H1 (cell line): ENCODE measurements at regions not wholly inside any gene's neighbourhood (a gene's known extent, or its start where the extent isn't known, plus 50 kb on each side); places are given as distances from the start of the nearest gene placed in this dataset.

Experiments used
- CTCF ChIA-PET: fragments of 300-600 bp; sonication (Branson Sonifier 250); formaldehyde crosslinking; loops from one replicate; lab custom pipeline; 2021; ENCODE audit not compliant: partially characterized antibody; lab: Charles Lee
- POLR2A ChIA-PET: fragments of 300-600 bp; sonication (Branson Sonifier 250); formaldehyde crosslinking; loops from one replicate; lab custom pipeline; 2021; ENCODE audit warnings: inconsistent platforms; ENCODE audit not compliant: partially characterized antibody; lab: Charles Lee
- DNase-seq, 2 experiments: peaks; one replicate each; pipeline versions ENCODE4 v3.0.0 to v3.0.0-alpha.2; 2010 to 2022; ENCODE audit warnings: low spot score in 2 of 2, low read depth in 1 of 2, mixed read lengths in 1 of 2
- FAIRE-seq: peaks from 2 replicates; lab custom pipeline; 2011; peaks lifted over from hg19 to GRCh38; lab: Jason Lieb, UNC
- H2AFZ ChIP-seq: 2 replicates; pipeline ENCODE4 v1.8.1; 2012; ENCODE audit warnings: low read length, inconsistent platforms
- H2AK5ac ChIP-seq: 2 replicates; pipeline ENCODE4 v1.6.1; 2013; ENCODE audit warnings: low read depth, low read length
- H2BK120ac ChIP-seq: replicated peaks from 2 replicates; pipeline ENCODE3; 2013; ENCODE audit warnings: low read depth, low read length, inconsistent platforms
- H2BK12ac ChIP-seq: 2 replicates; pipeline ENCODE4 v1.6.1; 2013; ENCODE audit warnings: low read depth, low read length
- H2BK15ac ChIP-seq: 2 replicates; pipeline ENCODE4 v1.6.1; 2013; ENCODE audit warnings: low read length
- H2BK20ac ChIP-seq: 2 replicates; pipeline ENCODE4 v1.6.1; 2013; ENCODE audit warnings: low read length
- H2BK5ac ChIP-seq: 2 replicates; pipeline ENCODE4 v1.6.1; 2013; ENCODE audit warnings: low read depth, low read length
- H3K14ac ChIP-seq: 2 replicates; pipeline ENCODE4 v1.6.1; 2013; ENCODE audit warnings: inconsistent platforms; ENCODE audit not compliant: insufficient read length
- H3K18ac ChIP-seq: 2 replicates; pipeline ENCODE4 v1.6.1; 2013; ENCODE audit warnings: low read length; ENCODE audit errors: extremely low read depth
- H3K23ac ChIP-seq: 2 replicates; pipeline ENCODE4 v1.6.1; 2013; ENCODE audit warnings: inconsistent platforms; ENCODE audit not compliant: insufficient read length
- H3K23me2 ChIP-seq: 2 replicates; pipeline ENCODE4 v1.6.1; 2013; ENCODE audit warnings: low read depth, low read length
- H3K27ac ChIP-seq: 2 replicates; pipeline ENCODE4 v1.6.1; 2011; ENCODE audit warnings: low read depth, low read length, inconsistent platforms
- H3K27me3 ChIP-seq, 4 experiments: replicated peaks in 1 of 4; 1 replicate in 1 of 4; 2 replicates in 3 of 4; pipeline versions ENCODE4 v1.6.1 to v1.8.1; 2011 to 2013; ENCODE audit warnings: low read length in 3 of 4, mild to moderate bottlenecking in 3 of 4, inconsistent platforms in 2 of 4, mixed read lengths in 2 of 4, moderate library complexity in 1 of 4; ENCODE audit not compliant: control insufficient read depth in 3 of 4, insufficient read depth in 3 of 4; ENCODE audit errors: extremely low read depth in 1 of 4
- H3K36me3 ChIP-seq, 4 experiments: 2 replicates each; pipeline versions ENCODE4 v1.6.1 to v1.8.1; 2011 to 2013; ENCODE audit warnings: mild to moderate bottlenecking in 4 of 4, low read length in 3 of 4, moderate library complexity in 2 of 4, control low read depth in 1 of 4, inconsistent platforms in 1 of 4; ENCODE audit not compliant: insufficient read depth in 4 of 4, control insufficient read depth in 2 of 4
- H3K4ac ChIP-seq: replicated peaks from 2 replicates; pipeline ENCODE3; 2013; ENCODE audit warnings: low read length, low read depth, mixed read lengths, inconsistent platforms; ENCODE audit not compliant: insufficient read length
- H3K4me1 ChIP-seq, 4 experiments: replicated peaks in 1 of 4; 1 replicate in 1 of 4; 2 replicates in 3 of 4; pipeline versions ENCODE4 v1.6.1 to v1.8.1; 2011 to 2013; ENCODE audit warnings: low read length in 3 of 4, inconsistent platforms in 2 of 4, mixed read lengths in 1 of 4; ENCODE audit not compliant: insufficient read depth in 4 of 4, control insufficient read depth in 3 of 4
- H3K4me2 ChIP-seq, 2 experiments: 2 replicates each; pipeline versions ENCODE4 v1.6.1 to v1.8.1; 2011 to 2013; ENCODE audit warnings: low read depth in 2 of 2, low read length in 2 of 2, control low read depth in 1 of 2, inconsistent platforms in 1 of 2, mild to moderate bottlenecking in 1 of 2; ENCODE audit not compliant: insufficient read depth in 1 of 2
- H3K4me3 ChIP-seq, 4 experiments: fragments of 200-600, 300-600 bp in 1 of 4; sonication (generic), shearing (Covaris generic), sonication (Bioruptor Twin) in 1 of 4; 2 replicates each; pipeline versions ENCODE4 v1.5.1 to v1.8.1; 2011 to 2016; ENCODE audit warnings: low read length in 4 of 4, low read depth in 3 of 4, control low read depth in 2 of 4, inconsistent platforms in 2 of 4, mild to moderate bottlenecking in 2 of 4, mixed read lengths in 1 of 4, moderate library complexity in 1 of 4; ENCODE audit not compliant: insufficient read depth in 2 of 4; ENCODE audit errors: extremely low read depth in 1 of 4
- H3K56ac ChIP-seq: replicated peaks from 2 replicates; pipeline ENCODE3; 2013; ENCODE audit warnings: low read depth, mild to moderate bottlenecking, mixed read lengths, low read length, inconsistent platforms; ENCODE audit not compliant: insufficient read length
- H3K79me1 ChIP-seq: 2 replicates; pipeline ENCODE4 v1.6.1; 2013; ENCODE audit warnings: low read depth, low read length, control low read depth
- H3K79me2 ChIP-seq, 2 experiments: 2 replicates each; pipeline versions ENCODE4 v1.6.1 to v1.8.1; 2012 to 2013; ENCODE audit warnings: low read length in 2 of 2, mild to moderate bottlenecking in 2 of 2, inconsistent platforms in 1 of 2; ENCODE audit not compliant: insufficient read depth in 2 of 2, control insufficient read depth in 1 of 2
- H3K9ac ChIP-seq, 4 experiments: replicated peaks in 1 of 4; 1 replicate in 1 of 4; 2 replicates in 3 of 4; pipeline versions ENCODE4 v1.6.1 to v1.8.1; 2011 to 2013; ENCODE audit warnings: low read depth in 3 of 4, low read length in 3 of 4, control low read depth in 2 of 4, mild to moderate bottlenecking in 2 of 4, moderate library complexity in 2 of 4, inconsistent platforms in 1 of 4; ENCODE audit errors: extremely low read depth in 1 of 4
- H3K9me3 ChIP-seq, 2 experiments: 2 replicates each; pipeline versions ENCODE4 v1.6.1 to v1.8.1; 2012 to 2013; ENCODE audit warnings: mild to moderate bottlenecking in 2 of 2, moderate library complexity in 2 of 2, control low read depth in 1 of 2, inconsistent platforms in 1 of 2, low read depth in 1 of 2, low read length in 1 of 2, mixed read lengths in 1 of 2; ENCODE audit not compliant: insufficient read depth in 2 of 2
- H4K20me1 ChIP-seq, 2 experiments: replicated peaks in 1 of 2; 2 replicates each; pipeline versions ENCODE3 to v1.8.1; 2011 to 2013; ENCODE audit warnings: inconsistent platforms in 2 of 2, low read length in 2 of 2, mild to moderate bottlenecking in 1 of 2; ENCODE audit not compliant: insufficient read depth in 2 of 2, control insufficient read depth in 1 of 2
- H4K5ac ChIP-seq: 2 replicates; pipeline ENCODE4 v1.6.1; 2013; ENCODE audit warnings: low read length, low read depth, mixed read lengths, inconsistent platforms; ENCODE audit not compliant: insufficient read length
- H4K8ac ChIP-seq: 2 replicates; pipeline ENCODE4 v1.8.0; 2013; ENCODE audit warnings: mild to moderate bottlenecking, moderate library complexity, low read length, inconsistent platforms; ENCODE audit not compliant: insufficient read depth; ENCODE audit errors: extremely low read depth
- H4K91ac ChIP-seq: replicated peaks from 2 replicates; pipeline ENCODE3; 2013; ENCODE audit warnings: low read length, mixed read lengths, inconsistent platforms; ENCODE audit not compliant: insufficient read length
- CEBPB ChIP-seq: IDR thresholded peaks from 2 replicates; pipeline ENCODE4 v1.6.1; 2012; ENCODE audit warnings: low read depth, low read length
- EP300 ChIP-seq, 2 experiments: IDR thresholded peaks; 1 replicate in 1 of 2; 2 replicates in 1 of 2; pipeline ENCODE4 v1.6.1; 2011 to 2012; ENCODE audit warnings: low read depth in 2 of 2, low read length in 2 of 2, mild to moderate bottlenecking in 2 of 2, borderline replicate concordance in 1 of 2, inconsistent platforms in 1 of 2, moderate library complexity in 1 of 2
- WGBS, 2 experiments: shearing (Covaris generic) in 1 of 2; methylation state at CpG; one replicate each; pipeline versions ENCODE4 v1.1.6 to v1.1.7; 2013 to 2015; ENCODE audit warnings: low lambda C conversion rate in 2 of 2, mixed read lengths in 2 of 2, inconsistent platforms in 1 of 2, low coverage in 1 of 2, missing lambda C conversion rate in 1 of 2; ENCODE audit not compliant: insufficient replicate concordance in 2 of 2, insufficient coverage in 1 of 2, insufficient read length in 1 of 2; ENCODE audit errors: extremely low coverage in 1 of 2, missing lambda C conversion rate in 1 of 2; 5-methylcytosine and 5-hydroxymethylcytosine counted together

DNA sequence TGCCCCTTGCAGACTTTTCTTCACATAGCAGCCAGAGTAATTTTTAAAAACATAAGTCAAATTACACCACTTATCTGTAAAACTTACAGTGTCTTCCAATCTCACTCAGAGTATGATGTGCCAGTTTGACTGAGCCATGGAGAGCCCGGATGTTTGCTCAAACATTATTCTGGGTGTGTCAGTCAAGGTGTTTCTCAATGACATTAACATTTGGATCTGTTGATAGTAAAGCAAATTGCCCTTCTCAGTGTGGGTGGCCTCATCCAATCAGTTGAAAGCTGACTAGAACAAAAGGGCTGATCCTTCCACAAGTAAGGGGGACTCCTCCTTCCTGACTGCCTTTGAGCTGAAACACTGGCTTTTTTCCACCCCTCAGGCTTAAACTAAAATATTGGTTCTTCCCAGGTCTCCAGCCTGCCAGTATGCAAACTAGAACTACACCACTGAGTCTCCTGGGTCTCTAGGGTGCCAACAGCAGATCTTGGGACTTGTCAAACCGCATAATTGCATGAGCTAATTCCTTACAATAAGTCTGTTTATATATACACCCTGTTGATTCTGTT lies 157.9 kb upstream of the CTTNBP2NL start:
- H3K56ac ChIP-seq = no peak overlapping the region
- H3K9me3 ChIP-seq = no peaks in the 10 kb centered on the region
- peaks cover 2 to 13% (median 9%) of the 10 kb centered on the region in 4 experiments; a peak in 6 of 7 replicates for H3K4me1 ChIP-seq
- no peak overlapping the region for H2AFZ ChIP-seq
- no peak overlapping the region for H2BK5ac ChIP-seq
- peak; percentile 89 for FAIRE-seq
- H3K36me3 ChIP-seq = no peaks in the 10 kb centered on the region
- H3K79me2 ChIP-seq = no peaks in the 10 kb centered on the region
- no peak overlapping the region for H2AK5ac ChIP-seq
- no peak overlapping the region for H2BK15ac ChIP-seq
- H2BK12ac ChIP-seq = no peak overlapping the region
- no peak overlapping the region for H2BK120ac ChIP-seq
- peak overlapping the region; percentile 17; the same call in 1 of the 2 replicates for H3K18ac ChIP-seq
- H3K4me2 ChIP-seq = no peak overlapping the region; a peak in 1 of 4 replicates
- no peak overlapping the region for H4K5ac ChIP-seq
- no peak overlapping the region for H3K4ac ChIP-seq
- no peak overlapping the region for H3K23ac ChIP-seq
- no peak for TF ChIP-seq CEBPB
- peak in 1 of 2 experiments; percentile 62; a peak in 1 of 3 replicates for TF ChIP-seq EP300 (IDR thresholded peaks at IDR 0.05; ENCODE audit: borderline replicate concordance in 1 of 2, low read depth in 2 of 2, low read length in 2 of 2)
- ChIA-PET CTCF (no interaction called here), POLR2A (interaction anchor here (1.0 kb wide), 1 partner anchor 73 kb away, joined by 3 read pairs; no protein-coding TSS in a partner anchor)
- no peak overlapping the region for H4K8ac ChIP-seq
- H3K9ac ChIP-seq = no peak overlapping the region
- H3K14ac ChIP-seq = no peak overlapping the region
- peak in 1 of 2 experiments; percentile 5 for DNase-seq
- no peak overlapping the region for H2BK20ac ChIP-seq
- no peak overlapping the region for H4K91ac ChIP-seq
- WGBS, 2 experiments = 94% methylated on average over 2 of the region's 2 CpGs; no CpG with 5 or more reads in 1 of the 2 experiments
- H3K4me3 ChIP-seq = no peak overlapping the region
- no peaks in the 10 kb centered on the region for H4K20me1 ChIP-seq
- H3K79me1 ChIP-seq = no peaks in the 10 kb centered on the region
- no peaks in the 10 kb centered on the region for H3K27me3 ChIP-seq
- no peaks in the 10 kb centered on the region for H3K23me2 ChIP-seq
- no peak overlapping the region for H3K27ac ChIP-seq
